H9 (cell line): ENCODE measurements at regions not wholly inside any gene's neighbourhood (a gene's known extent, or its start where the extent isn't known, plus 50 kb on each side); places are given as distances from the start of the nearest gene placed in this dataset.
"Not testable (repeated sequence)": the region's sequence is repeated elsewhere in the genome, so short reads cannot be mapped to it uniquely, and the experiment has no call there.

Experiments used
- DNase-seq: peaks from one replicate; pipeline ENCODE4 v3.0.0-alpha.2; 2017
- H2AFZ ChIP-seq: one replicate; pipeline ENCODE4 v1.6.1; 2013; ENCODE audit warnings: mild to moderate bottlenecking, low read length, control low read depth, moderate library complexity
- H2AK5ac ChIP-seq: 2 replicates; pipeline ENCODE4 v1.6.1; 2013; ENCODE audit warnings: low read length, control low read depth, mixed read lengths; ENCODE audit not compliant: insufficient read length
- H2BK120ac ChIP-seq: one replicate; pipeline ENCODE4 v1.6.1; 2013; ENCODE audit warnings: low read depth, mild to moderate bottlenecking, low read length, control low read depth, inconsistent platforms; ENCODE audit not compliant: poor library complexity, severe bottlenecking
- H2BK12ac ChIP-seq: 2 replicates; pipeline ENCODE4 v1.6.1; 2013; ENCODE audit warnings: low read length, control low read depth, mixed read lengths, low read depth; ENCODE audit not compliant: insufficient read length
- H2BK15ac ChIP-seq: 2 replicates; pipeline ENCODE4 v1.6.1; 2013; ENCODE audit warnings: low read depth, low read length, control low read depth
- H2BK20ac ChIP-seq: one replicate; pipeline ENCODE4 v1.6.1; 2013; ENCODE audit warnings: low read depth, mild to moderate bottlenecking, low read length, control low read depth, inconsistent platforms; ENCODE audit not compliant: poor library complexity, severe bottlenecking
- H2BK5ac ChIP-seq: 2 replicates; pipeline ENCODE4 v1.6.1; 2013; ENCODE audit warnings: low read length, control low read depth, mixed read lengths; ENCODE audit not compliant: insufficient read length
- H3K14ac ChIP-seq: 2 replicates; pipeline ENCODE4 v1.6.1; 2013; ENCODE audit warnings: low read length, control low read depth; ENCODE audit not compliant: insufficient read depth
- H3K18ac ChIP-seq: 2 replicates; pipeline ENCODE4 v1.6.1; 2013; ENCODE audit warnings: low read depth, mild to moderate bottlenecking, mixed read lengths, low read length, control low read depth; ENCODE audit not compliant: insufficient read length
- H3K23ac ChIP-seq: 2 replicates; pipeline ENCODE4 v1.6.1; 2013; ENCODE audit warnings: low read length, control low read depth, mixed read lengths, low read depth; ENCODE audit not compliant: insufficient read length
- H3K23me2 ChIP-seq: 2 replicates; pipeline ENCODE4 v1.6.1; 2013; ENCODE audit warnings: low read depth, mild to moderate bottlenecking, mixed read lengths, low read length, control low read depth; ENCODE audit not compliant: insufficient read length, poor library complexity, severe bottlenecking
- H3K27ac ChIP-seq: 2 replicates; pipeline ENCODE4 v1.5.1; 2013; ENCODE audit warnings: low read length, control low read depth, mixed read lengths, low read depth; ENCODE audit not compliant: insufficient read length
- H3K27me3 ChIP-seq: 2 replicates; pipeline ENCODE4 v1.6.1; 2013; ENCODE audit warnings: low read length, control low read depth, inconsistent platforms; ENCODE audit not compliant: insufficient read depth
- H3K4ac ChIP-seq: 2 replicates; pipeline ENCODE4 v1.6.1; 2013; ENCODE audit warnings: low read depth, mild to moderate bottlenecking, control low read depth, inconsistent platforms, low read length, moderate library complexity
- H3K4me1 ChIP-seq: 2 replicates; pipeline ENCODE4 v1.6.1; 2013; ENCODE audit warnings: low read length, control low read depth, inconsistent platforms; ENCODE audit not compliant: insufficient read depth
- H3K4me2 ChIP-seq: 2 replicates; pipeline ENCODE4 v1.6.1; 2013; ENCODE audit warnings: low read length, control low read depth, mixed read lengths; ENCODE audit not compliant: insufficient read length, insufficient read depth
- H3K56ac ChIP-seq: 2 replicates; pipeline ENCODE4 v1.6.1; 2013; ENCODE audit warnings: low read depth, mild to moderate bottlenecking, mixed read lengths, low read length, control low read depth; ENCODE audit not compliant: insufficient read length
- H3K79me1 ChIP-seq: 2 replicates; pipeline ENCODE4 v1.6.1; 2013; ENCODE audit warnings: low read depth, mild to moderate bottlenecking, moderate library complexity, low read length, control low read depth, inconsistent platforms; ENCODE audit not compliant: insufficient read depth, poor library complexity, severe bottlenecking
- H3K79me2 ChIP-seq: 2 replicates; pipeline ENCODE4 v1.6.1; 2013; ENCODE audit warnings: low read length, control low read depth, inconsistent platforms; ENCODE audit not compliant: insufficient read depth
- H3K9ac ChIP-seq: 2 replicates; pipeline ENCODE4 v1.6.1; 2013; ENCODE audit warnings: low read length, control low read depth, mixed read lengths; ENCODE audit not compliant: insufficient read length; ENCODE audit errors: extremely low read depth
- H3K9me3 ChIP-seq: one replicate; pipeline ENCODE4 v1.6.1; 2013; ENCODE audit warnings: low read depth, low read length, inconsistent platforms; ENCODE audit not compliant: control insufficient read depth
- H3T11ph ChIP-seq: one replicate; pipeline ENCODE4 v1.6.1; 2013; ENCODE audit warnings: mild to moderate bottlenecking, low read length, control low read depth, inconsistent platforms
- H4K20me1 ChIP-seq: one replicate; pipeline ENCODE4 v1.6.1; 2013; ENCODE audit not compliant: control insufficient read depth, insufficient read length, insufficient read depth
- H4K5ac ChIP-seq: 2 replicates; pipeline ENCODE4 v1.6.1; 2013; ENCODE audit warnings: low read depth, mild to moderate bottlenecking, mixed read lengths, low read length, control low read depth; ENCODE audit not compliant: insufficient read length
- H4K8ac ChIP-seq: replicated peaks from 2 replicates; pipeline ENCODE4 v1.6.1; 2013; ENCODE audit warnings: low read length, control low read depth, mixed read lengths, low read depth; ENCODE audit not compliant: insufficient read length
- H4K91ac ChIP-seq: 2 replicates; pipeline ENCODE4 v1.6.1; 2013; ENCODE audit warnings: low read depth, mild to moderate bottlenecking, moderate library complexity, mixed read lengths, low read length, control low read depth; ENCODE audit not compliant: insufficient read length
- H3K27ac Mint-ChIP-seq, 3 experiments: 2 replicates in 2 of 3; 3 replicates in 1 of 3; pipeline ENCODE4 v1.8.0; 2020 to 2021; ENCODE audit warnings: mixed read lengths in 3 of 3, mild to moderate bottlenecking in 1 of 3, moderate library complexity in 1 of 3
- H3K27me3 Mint-ChIP-seq: 2 replicates; pipeline ENCODE4 v1.8.0; 2021; ENCODE audit warnings: low read depth, mild to moderate bottlenecking, moderate library complexity, mixed read lengths
- H3K36me3 Mint-ChIP-seq, 3 experiments: 2 replicates in 2 of 3; 3 replicates in 1 of 3; pipeline ENCODE4 v1.8.0; 2020 to 2021; ENCODE audit warnings: low read depth in 3 of 3, mixed read lengths in 3 of 3; ENCODE audit not compliant: insufficient read depth in 1 of 3
- H3K4me1 Mint-ChIP-seq, 2 experiments: 2 replicates each; pipeline ENCODE4 v1.8.0; 2020; ENCODE audit warnings: mixed read lengths in 2 of 2
- H3K4me3 Mint-ChIP-seq, 2 experiments: 2 replicates in 1 of 2; 3 replicates in 1 of 2; pipeline ENCODE4 v1.8.0; 2020 to 2021; ENCODE audit warnings: mild to moderate bottlenecking in 2 of 2, mixed read lengths in 2 of 2, moderate library complexity in 1 of 2
- H3K9me3 Mint-ChIP-seq, 2 experiments: 2 replicates in 1 of 2; 3 replicates in 1 of 2; pipeline ENCODE4 v1.8.0; 2020; ENCODE audit warnings: mild to moderate bottlenecking in 2 of 2, mixed read lengths in 2 of 2, moderate library complexity in 1 of 2
- CTCF ChIP-seq: fragments of 200-600 bp; sonication (generic); conservative IDR thresholded peaks from 3 replicates; pipeline ENCODE4 v1.8.0; 2021; ENCODE audit warnings: antibody characterized with exemption, mild to moderate bottlenecking
- WGBS: extraction: QIAGEN DNeasy Blood & Tissue Kit; methylation state at CpG from one replicate; pipeline ENCODE4 v1.1.7; 2013; ENCODE audit warnings: missing lambda C conversion rate, low lambda C conversion rate, mixed read lengths; ENCODE audit not compliant: insufficient read length; ENCODE audit errors: extremely low coverage; 5-methylcytosine and 5-hydroxymethylcytosine counted together

GRCh38 chr2:163970058-163970813 lies 234.4 kb upstream of the FIGN start:
- H3K18ac ChIP-seq = no peak overlapping the region
- H2BK120ac ChIP-seq = no peak overlapping the region
- no peak overlapping the region for H4K8ac ChIP-seq
- no peak overlapping the region for H2AK5ac ChIP-seq
- no peaks in the 10 kb centered on the region for H3K36me3 Mint-ChIP-seq
- H2BK5ac ChIP-seq = no peak overlapping the region
- H3K4me1 Mint-ChIP-seq = no peaks in the 10 kb centered on the region; a peak in 1 of 4 replicates
- no CpG with 5 or more reads among the region's 4 CpGs for WGBS
- H3K4me2 ChIP-seq = no peak overlapping the region
- no peak overlapping the region for H3K4me3 Mint-ChIP-seq
- no peak overlapping the region for H3K27ac ChIP-seq
- no peaks in the 10 kb centered on the region for H3K27me3 ChIP-seq
- no peak overlapping the region for H3T11ph ChIP-seq
- H3K4me1 ChIP-seq = no peaks in the 10 kb centered on the region
- H3K27ac Mint-ChIP-seq = no peak overlapping the region
- no peak overlapping the region for H3K56ac ChIP-seq
- no peaks in the 10 kb centered on the region for H4K20me1 ChIP-seq
- no peaks in the 10 kb centered on the region for H3K23me2 ChIP-seq
- no peaks in the 10 kb centered on the region for H3K27me3 Mint-ChIP-seq
- no peak overlapping the region for H2BK12ac ChIP-seq
- no peaks in the 10 kb centered on the region for H3K9me3 Mint-ChIP-seq
- no peak overlapping the region for H3K14ac ChIP-seq
- H3K9me3 ChIP-seq = no peaks in the 10 kb centered on the region
- DNase-seq = no peak
- H3K79me1 ChIP-seq = no peaks in the 10 kb centered on the region
- no peaks in the 10 kb centered on the region for H3K79me2 ChIP-seq
- no peak for TF ChIP-seq CTCF
- H2BK15ac ChIP-seq = no peak overlapping the region
- no peak overlapping the region for H3K23ac ChIP-seq
- no peak overlapping the region for H2AFZ ChIP-seq
- no peak overlapping the region for H2BK20ac ChIP-seq
- H4K91ac ChIP-seq = no peak overlapping the region
- H3K9ac ChIP-seq = no peak overlapping the region
- H3K4ac ChIP-seq = no peak overlapping the region
- no peak overlapping the region for H4K5ac ChIP-seq

- not testable (repeated sequence) for H2BK5ac ChIP-seq, H3K79me2 ChIP-seq, H4K20me1 ChIP-seq, H4K8ac ChIP-seq, H3K4ac ChIP-seq, H3K4me2 ChIP-seq, H3K56ac ChIP-seq, H3K27me3 Mint-ChIP-seq, H3K14ac ChIP-seq, H4K5ac ChIP-seq, H3K18ac ChIP-seq, H3K27me3 ChIP-seq, H3K79me1 ChIP-seq, H3K9me3 Mint-ChIP-seq, H3K4me1 ChIP-seq, H4K91ac ChIP-seq, H3K9me3 ChIP-seq, H3K36me3 Mint-ChIP-seq, H2BK12ac ChIP-seq, H2BK120ac ChIP-seq, H3T11ph ChIP-seq, H3K27ac ChIP-seq, H3K4me3 Mint-ChIP-seq, H3K4me1 Mint-ChIP-seq, H3K9ac ChIP-seq, H2BK15ac ChIP-seq, H2AK5ac ChIP-seq, H2AFZ ChIP-seq, H3K27ac Mint-ChIP-seq, H3K23me2 ChIP-seq, H2BK20ac ChIP-seq, H3K23ac ChIP-seq, DNase-seq
- no CpG with 5 or more reads among the region's 6 CpGs for WGBS
These were observed 228.5 kb upstream of the FIGN start for GRCh38 chr2:163964278-163964677.
